Progenitor cell of endocrine pancreas (in vitro differentiated cells): ENCODE measurements at regions not wholly inside any gene's neighbourhood (a gene's known extent, or its start where the extent isn't known, plus 50 kb on each side); places are given as distances from the start of the nearest gene placed in this dataset.

Experiments
- DNase-seq: peaks from one replicate; pipeline ENCODE4 v3.0.0; 2021; ENCODE audit warnings: low spot score; ENCODE audit not compliant: unreplicated experiment
- H3K27ac Mint-ChIP-seq: 2 replicates; pipeline ENCODE4 v1.8.0; 2021; ENCODE audit warnings: mild to moderate bottlenecking, moderate library complexity, mixed read lengths
- H3K27me3 Mint-ChIP-seq: 2 replicates; pipeline ENCODE4 v1.8.0; 2021; ENCODE audit warnings: mixed read lengths
- H3K36me3 Mint-ChIP-seq: 2 replicates; pipeline ENCODE4 v1.8.0; 2022; ENCODE audit warnings: mixed read lengths; ENCODE audit not compliant: insufficient read depth
- H3K4me1 Mint-ChIP-seq: 2 replicates; pipeline ENCODE4 v1.8.0; 2021; ENCODE audit warnings: low read depth, mixed read lengths
- H3K4me3 Mint-ChIP-seq: 2 replicates; pipeline ENCODE4 v1.8.0; 2021; ENCODE audit warnings: low read depth, mild to moderate bottlenecking, moderate library complexity, mixed read lengths
- H3K9me3 Mint-ChIP-seq: 2 replicates; pipeline ENCODE4 v1.8.0; 2021; ENCODE audit warnings: low read depth, mixed read lengths
- TF ChIP-seq, protein P1 (sequence below): fragments of 200-600 bp; sonication (generic); IDR thresholded peaks from one replicate; pipeline ENCODE4 v1.5.0; 2021; ENCODE audit warnings: antibody characterized with exemption, mild to moderate bottlenecking; ENCODE audit not compliant: unreplicated experiment

DNA sequence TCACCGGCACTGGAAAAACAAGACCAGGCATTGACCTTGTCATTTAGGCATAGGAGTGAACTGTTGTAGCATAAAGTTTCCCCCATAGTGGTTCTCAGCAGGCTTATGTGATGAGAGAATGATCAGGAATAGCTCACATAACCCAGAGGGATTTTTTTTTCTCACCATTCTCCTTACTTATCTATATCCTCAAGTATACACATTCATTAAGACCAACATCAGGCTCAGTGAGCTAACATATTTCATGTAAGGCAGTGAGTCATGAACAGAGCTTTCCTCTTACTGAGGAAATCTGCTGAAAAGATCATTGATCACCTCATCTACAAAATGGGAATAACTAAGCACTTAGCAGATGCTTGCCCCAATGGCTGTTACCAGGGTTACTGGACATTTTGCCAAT, 396.6 kb upstream of the TMCO5A start:
- Mint-ChIP-seq H3K27ac (no peak overlapping the region), H3K36me3 (no peaks in the 10 kb centered on the region), H3K4me3 (no peak overlapping the region), H3K4me1 (no peaks in the 10 kb centered on the region), H3K9me3 (peaks cover 5% of the 10 kb centered on the region), H3K27me3 (peaks cover 3% of the 10 kb centered on the region)
- TF ChIP-seq, protein P1, sequence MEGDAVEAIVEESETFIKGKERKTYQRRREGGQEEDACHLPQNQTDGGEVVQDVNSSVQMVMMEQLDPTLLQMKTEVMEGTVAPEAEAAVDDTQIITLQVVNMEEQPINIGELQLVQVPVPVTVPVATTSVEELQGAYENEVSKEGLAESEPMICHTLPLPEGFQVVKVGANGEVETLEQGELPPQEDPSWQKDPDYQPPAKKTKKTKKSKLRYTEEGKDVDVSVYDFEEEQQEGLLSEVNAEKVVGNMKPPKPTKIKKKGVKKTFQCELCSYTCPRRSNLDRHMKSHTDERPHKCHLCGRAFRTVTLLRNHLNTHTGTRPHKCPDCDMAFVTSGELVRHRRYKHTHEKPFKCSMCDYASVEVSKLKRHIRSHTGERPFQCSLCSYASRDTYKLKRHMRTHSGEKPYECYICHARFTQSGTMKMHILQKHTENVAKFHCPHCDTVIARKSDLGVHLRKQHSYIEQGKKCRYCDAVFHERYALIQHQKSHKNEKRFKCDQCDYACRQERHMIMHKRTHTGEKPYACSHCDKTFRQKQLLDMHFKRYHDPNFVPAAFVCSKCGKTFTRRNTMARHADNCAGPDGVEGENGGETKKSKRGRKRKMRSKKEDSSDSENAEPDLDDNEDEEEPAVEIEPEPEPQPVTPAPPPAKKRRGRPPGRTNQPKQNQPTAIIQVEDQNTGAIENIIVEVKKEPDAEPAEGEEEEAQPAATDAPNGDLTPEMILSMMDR: no peak
- DNase-seq: no peak

DNA sequence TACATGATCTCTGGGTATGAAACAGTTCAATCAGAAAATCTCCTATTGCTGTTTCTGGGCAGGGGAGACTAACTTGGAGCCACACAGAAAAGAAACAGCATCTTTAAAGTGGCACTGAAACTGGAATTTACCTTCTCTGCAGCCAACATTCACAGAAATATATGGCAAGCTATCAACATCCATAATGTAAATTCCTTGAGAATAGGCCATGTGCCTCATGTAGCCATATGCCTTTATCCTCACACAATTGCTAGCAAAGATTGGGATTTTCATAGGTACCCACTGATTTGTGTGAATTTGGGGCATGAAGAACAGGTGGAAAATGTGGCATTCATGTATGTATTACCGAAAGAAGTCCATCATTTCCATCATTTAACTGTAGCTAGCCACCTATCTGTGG, 386.3 kb upstream of the TMCO5A start:
- no peak for DNase-seq
- H3K4me3 Mint-ChIP-seq: no peak overlapping the region
- H3K9me3 Mint-ChIP-seq: peaks cover 6% of the 10 kb centered on the region
- no peaks in the 10 kb centered on the region for H3K4me1 Mint-ChIP-seq
- H3K27ac Mint-ChIP-seq: no peak overlapping the region
- H3K27me3 Mint-ChIP-seq: no peaks in the 10 kb centered on the region
- TF ChIP-seq, protein P1: no peak
- no peaks in the 10 kb centered on the region for H3K36me3 Mint-ChIP-seq

DNA sequence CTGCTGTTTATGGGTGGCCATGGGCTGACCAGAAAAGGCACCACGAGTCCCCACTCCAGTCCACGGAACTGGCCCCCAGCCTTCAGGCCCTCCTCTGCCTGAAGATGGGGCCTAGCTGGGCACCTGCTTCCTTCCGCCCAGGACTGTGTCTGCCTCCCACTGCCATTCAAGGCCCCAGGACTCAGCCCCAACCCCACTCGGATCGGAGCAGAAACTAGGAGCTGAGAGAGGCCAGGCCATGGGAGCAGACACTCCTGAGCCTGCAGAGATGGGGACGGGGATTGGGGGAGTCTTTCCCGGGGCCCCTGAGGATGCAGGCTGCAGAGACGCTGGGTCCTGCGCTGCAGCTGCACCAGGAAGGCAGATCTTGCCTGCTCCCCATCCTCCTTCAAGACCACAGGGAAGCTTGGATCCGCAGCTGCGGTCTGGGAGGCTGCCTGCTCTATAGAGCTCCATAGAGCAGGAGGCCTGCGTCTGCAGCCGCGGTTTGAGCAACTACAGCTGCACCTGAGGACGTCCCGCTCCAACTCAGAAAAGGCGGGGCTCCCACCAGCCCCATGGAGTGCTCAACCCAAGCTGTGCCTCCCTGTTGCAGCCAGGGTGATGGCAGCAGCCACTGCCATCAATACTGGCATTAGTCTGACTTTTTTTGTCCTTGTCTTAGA, 383.9 kb upstream of the TMCO5A start:
- no peaks in the 10 kb centered on the region for H3K4me1 Mint-ChIP-seq
- no peak for DNase-seq
- H3K27ac Mint-ChIP-seq: no peak overlapping the region
- H3K4me3 Mint-ChIP-seq: no peak overlapping the region
- TF ChIP-seq, protein P1: no peak
- no peaks in the 10 kb centered on the region for H3K36me3 Mint-ChIP-seq
- H3K27me3 Mint-ChIP-seq: no peaks in the 10 kb centered on the region
- H3K9me3 Mint-ChIP-seq: peaks cover 12% of the 10 kb centered on the region

DNA sequence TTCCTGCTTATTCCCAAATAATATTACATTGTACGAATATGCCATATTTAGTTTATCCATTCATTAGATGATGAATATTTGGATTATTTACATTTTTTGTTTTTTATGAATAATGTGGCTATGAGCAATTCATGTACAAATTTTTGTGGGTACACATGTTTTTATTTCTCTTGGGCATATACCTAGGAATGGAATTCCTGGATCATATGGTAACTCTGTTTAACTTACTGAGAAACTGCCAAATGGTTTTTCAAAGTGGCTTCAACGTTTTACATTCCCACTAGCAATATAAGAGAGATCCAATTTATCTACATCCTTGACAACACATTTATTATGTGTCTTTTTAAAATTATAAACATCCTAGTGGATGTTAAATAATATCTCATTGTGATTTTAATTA, 362.0 kb upstream of the TMCO5A start:
- no peak overlapping the region for H3K4me3 Mint-ChIP-seq
- no peak overlapping the region for H3K27ac Mint-ChIP-seq
- H3K36me3 Mint-ChIP-seq: no peaks in the 10 kb centered on the region
- no peaks in the 10 kb centered on the region for H3K4me1 Mint-ChIP-seq
- no peak for DNase-seq
- TF ChIP-seq, protein P1: no peak
- H3K27me3 Mint-ChIP-seq: no peaks in the 10 kb centered on the region
- H3K9me3 Mint-ChIP-seq: peaks cover 4% of the 10 kb centered on the region

DNA sequence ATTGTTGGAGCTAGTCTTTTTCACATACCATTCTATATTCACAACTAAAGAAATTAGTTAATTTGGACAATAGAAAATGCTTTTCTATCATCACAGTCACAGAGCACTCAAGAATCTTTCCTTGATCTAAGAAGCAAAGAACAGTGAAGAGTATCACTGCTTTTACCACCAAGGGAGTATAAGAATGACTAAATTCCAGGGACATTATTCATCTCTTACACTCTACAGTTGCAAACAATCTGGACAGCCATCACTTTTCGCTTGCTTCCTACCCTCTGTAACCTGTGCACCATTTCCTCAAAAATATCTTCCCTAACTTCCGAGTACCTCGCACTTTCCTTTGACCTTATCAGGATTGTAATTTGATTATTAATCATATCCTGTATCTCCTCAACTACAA, 359.5 kb upstream of the TMCO5A start:
- no peaks in the 10 kb centered on the region for H3K4me1 Mint-ChIP-seq
- H3K36me3 Mint-ChIP-seq: no peaks in the 10 kb centered on the region
- TF ChIP-seq, protein P1: no peak
- no peak overlapping the region for H3K27ac Mint-ChIP-seq
- no peaks in the 10 kb centered on the region for H3K27me3 Mint-ChIP-seq
- no peak overlapping the region for H3K4me3 Mint-ChIP-seq
- H3K9me3 Mint-ChIP-seq: no peaks in the 10 kb centered on the region
- DNase-seq: no peak
